PC-3 (cell line): ENCODE measurements at regions not wholly inside any gene's neighbourhood (a gene's known extent, or its start where the extent isn't known, plus 50 kb on each side); places are given as distances from the start of the nearest gene placed in this dataset.

Source experiments
- ATAC-seq: fragments of 200-7000 bp; cut with Tn5 transposase; 2 replicates; pipeline ENCODE4 v1.9.1; 2020; ENCODE audit warnings: mild to moderate bottlenecking, moderate library complexity
- BruUV-seq: library from RNA; stranded (reverse); fragments of 400-500 nt; replicated peaks from 2 replicates; lab custom pipeline; 2021; lab: Mats Ljungman, UMichigan
- CTCF ChIA-PET: fragments of 300-600 bp; sonication (Branson Sonifier 250); formaldehyde crosslinking; loops from one replicate; lab custom pipeline; 2022; ENCODE audit warnings: antibody characterized with exemption; lab: Charles Lee
- POLR2A ChIA-PET: fragments of 300-600 bp; sonication (Branson Sonifier 250); formaldehyde crosslinking; loops from one replicate; lab custom pipeline; 2022; ENCODE audit warnings: antibody characterized with exemption; ENCODE audit not compliant: unreplicated experiment; lab: Charles Lee
- DNase-seq: peaks from one replicate; pipeline ENCODE4 v3.0.0-alpha.2; 2015
- H2AFZ ChIP-seq: fragments of 300-600 bp; sonication (generic); 2 replicates; pipeline ENCODE4 v1.6.0; 2016; ENCODE audit warnings: antibody characterized with exemption, low read length
- H3F3A ChIP-seq: fragments of 300-600 bp; sonication (generic); one replicate; pipeline ENCODE4 v1.6.0; 2017; ENCODE audit warnings: antibody characterized with exemption, low read length, control low read depth, mild to moderate bottlenecking; ENCODE audit not compliant: unreplicated experiment
- H3K27ac ChIP-seq: fragments of 300-600 bp; sonication (generic); 2 replicates; pipeline ENCODE4 v1.5.1; 2016; ENCODE audit warnings: mild to moderate bottlenecking, low read length
- H3K27me3 ChIP-seq: fragments of 300-600 bp; sonication (generic); 2 replicates; pipeline ENCODE4 v1.6.1; 2016; ENCODE audit warnings: low read length, mixed read lengths
- H3K36me3 ChIP-seq: fragments of 300-600 bp; sonication (generic); 2 replicates; pipeline ENCODE4 v1.6.1; 2016; ENCODE audit warnings: low read depth, mixed run types, low read length, mixed read lengths
- H3K4me1 ChIP-seq: fragments of 300-600 bp; sonication (generic); 2 replicates; pipeline ENCODE4 v1.5.1; 2016; ENCODE audit warnings: low read length; ENCODE audit not compliant: insufficient read depth
- H3K4me2 ChIP-seq: fragments of 300-600 bp; sonication (generic); 2 replicates; pipeline ENCODE4 v1.6.0; 2016; ENCODE audit warnings: low read length
- H3K4me3 ChIP-seq: fragments of 300-600 bp; sonication (generic); 2 replicates; pipeline ENCODE4 v1.5.1; 2016; ENCODE audit warnings: mild to moderate bottlenecking, low read length, mixed read lengths
- H3K79me2 ChIP-seq: fragments of 300-600 bp; sonication (generic); 2 replicates; pipeline ENCODE4 v1.6.1; 2017; ENCODE audit warnings: low read length, mixed read lengths
- H3K9ac ChIP-seq: fragments of 300-600 bp; sonication (generic); 2 replicates; pipeline ENCODE4 v1.6.0; 2016; ENCODE audit warnings: mild to moderate bottlenecking, low read length
- H3K9me2 ChIP-seq: fragments of 300-600 bp; sonication (generic); replicated peaks from 2 replicates; pipeline ENCODE4 v1.6.1; 2016; ENCODE audit warnings: mixed run types, low read length, mixed read lengths
- H3K9me3 ChIP-seq: fragments of 300-600 bp; sonication (generic); 2 replicates; pipeline ENCODE4 v1.6.1; 2016; ENCODE audit warnings: low read length, mixed read lengths
- H4K20me1 ChIP-seq: fragments of 300-600 bp; sonication (generic); 2 replicates; pipeline ENCODE4 v1.6.1; 2016; ENCODE audit warnings: low read length, mixed read lengths
- EZH2 ChIP-seq: fragments of 300-600 bp; sonication (generic); IDR thresholded peaks from one replicate; pipeline ENCODE4 v1.6.1; 2017; ENCODE audit warnings: antibody characterized with exemption, mild to moderate bottlenecking, low read length; ENCODE audit not compliant: unreplicated experiment
- EZH2phosphoT487 ChIP-seq: fragments of 300-600 bp; sonication (generic); IDR thresholded peaks from 2 replicates; pipeline ENCODE4 v1.6.1; 2018; ENCODE audit warnings: mild to moderate bottlenecking, antibody characterized with exemption, low read length, borderline replicate concordance
- intact Hi-C: fragments of 100-400 bp; cut with micrococcal nuclease; formaldehyde crosslinking; loops from 2 replicates; pipeline ENCODE4 v1.9.0; 2023
- TF ChIP-seq, protein P1 (sequence below): fragments of 300-600 bp; sonication (generic); conservative IDR thresholded peaks from 2 replicates; pipeline ENCODE4 v1.5.1; 2017; ENCODE audit warnings: antibody characterized with exemption, low read depth, mild to moderate bottlenecking, low read length

GRCh38 chr1:195971589-195971988, 636.7 kb downstream of the KCNT2 start:
- Histone ChIP-seq H4K20me1 (no peaks in the 10 kb centered on the region), H2AFZ (no peak overlapping the region), H3K4me3 (no peak overlapping the region), H3K4me2 (no peak overlapping the region), H3K27me3 (no peaks in the 10 kb centered on the region), H3F3A (no peaks in the 10 kb centered on the region), H3K9ac (no peak overlapping the region), H3K36me3 (no peaks in the 10 kb centered on the region), H3K9me2 (no peaks in the 10 kb centered on the region), H3K27ac (no peak overlapping the region), H3K79me2 (no peaks in the 10 kb centered on the region), H3K9me3 (no peaks in the 10 kb centered on the region), H3K4me1 (no peaks in the 10 kb centered on the region)
- ChIA-PET CTCF (no interaction called here), POLR2A (no interaction called here)
- intact Hi-C loops: no loop called here
- DNase-seq: no peak
- no TSS peak for BruUV-seq
- TF ChIP-seq, protein P1, sequence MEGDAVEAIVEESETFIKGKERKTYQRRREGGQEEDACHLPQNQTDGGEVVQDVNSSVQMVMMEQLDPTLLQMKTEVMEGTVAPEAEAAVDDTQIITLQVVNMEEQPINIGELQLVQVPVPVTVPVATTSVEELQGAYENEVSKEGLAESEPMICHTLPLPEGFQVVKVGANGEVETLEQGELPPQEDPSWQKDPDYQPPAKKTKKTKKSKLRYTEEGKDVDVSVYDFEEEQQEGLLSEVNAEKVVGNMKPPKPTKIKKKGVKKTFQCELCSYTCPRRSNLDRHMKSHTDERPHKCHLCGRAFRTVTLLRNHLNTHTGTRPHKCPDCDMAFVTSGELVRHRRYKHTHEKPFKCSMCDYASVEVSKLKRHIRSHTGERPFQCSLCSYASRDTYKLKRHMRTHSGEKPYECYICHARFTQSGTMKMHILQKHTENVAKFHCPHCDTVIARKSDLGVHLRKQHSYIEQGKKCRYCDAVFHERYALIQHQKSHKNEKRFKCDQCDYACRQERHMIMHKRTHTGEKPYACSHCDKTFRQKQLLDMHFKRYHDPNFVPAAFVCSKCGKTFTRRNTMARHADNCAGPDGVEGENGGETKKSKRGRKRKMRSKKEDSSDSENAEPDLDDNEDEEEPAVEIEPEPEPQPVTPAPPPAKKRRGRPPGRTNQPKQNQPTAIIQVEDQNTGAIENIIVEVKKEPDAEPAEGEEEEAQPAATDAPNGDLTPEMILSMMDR: no peak
- TF ChIP-seq EZH2: no peak
- TF ChIP-seq EZH2phosphoT487: no peak
- ATAC-seq: no peak

- DNase-seq (no peak), ATAC-seq (no peak)
- intact Hi-C loops: no loop called here
- Histone ChIP-seq H3K27me3 (no peaks in the 10 kb centered on the region), H3K9me3 (no peaks in the 10 kb centered on the region), H2AFZ (no peak overlapping the region), H3K4me2 (no peak overlapping the region), H3K27ac (no peak overlapping the region), H3K9ac (no peak overlapping the region), H3K36me3 (no peaks in the 10 kb centered on the region), H3K4me1 (no peaks in the 10 kb centered on the region), H3K79me2 (no peaks in the 10 kb centered on the region), H3K4me3 (no peak overlapping the region), H3K9me2 (no peaks in the 10 kb centered on the region), H3F3A (no peaks in the 10 kb centered on the region), H4K20me1 (no peaks in the 10 kb centered on the region)
- CTCF ChIA-PET: no interaction called here
- BruUV-seq: no TSS peak
- POLR2A ChIA-PET: no interaction called here
- TF ChIP-seq EZH2 (no peak), EZH2phosphoT487 (no peak)
- TF ChIP-seq, protein P1: no peak
These were observed 638.0 kb downstream of the KCNT2 start for GRCh38 chr1:195970209-195970608.

DNA sequence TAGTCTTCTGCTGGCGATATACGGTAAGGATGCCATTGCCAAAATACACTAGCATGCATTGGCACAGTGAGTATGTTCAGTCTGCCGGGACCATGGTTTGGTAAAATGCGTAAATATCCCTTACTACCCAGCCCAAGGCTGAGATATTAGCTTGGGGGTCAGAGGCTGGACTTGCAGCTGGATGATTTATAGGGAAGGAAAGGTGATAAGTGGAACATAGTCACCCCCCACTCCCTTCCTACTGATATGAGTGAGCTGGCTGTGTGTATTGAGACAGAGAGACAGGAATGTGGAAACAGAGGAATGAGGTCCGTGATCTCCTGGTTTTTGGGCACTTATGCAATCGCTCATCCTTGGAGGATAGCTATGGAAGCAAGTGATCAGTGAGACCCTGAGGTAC, 642.8 kb downstream of the KCNT2 start:
- TF ChIP-seq, protein P1: no peak
- TF ChIP-seq EZH2phosphoT487: no peak
- TF ChIP-seq EZH2: no peak
- Histone ChIP-seq H2AFZ (no peak overlapping the region), H3K27me3 (no peaks in the 10 kb centered on the region), H4K20me1 (no peaks in the 10 kb centered on the region), H3K36me3 (no peaks in the 10 kb centered on the region), H3K9me2 (no peaks in the 10 kb centered on the region), H3K4me2 (no peak overlapping the region), H3K79me2 (no peaks in the 10 kb centered on the region), H3K4me1 (no peaks in the 10 kb centered on the region), H3K4me3 (no peak overlapping the region), H3K9ac (no peak overlapping the region), H3F3A (no peaks in the 10 kb centered on the region), H3K9me3 (no peaks in the 10 kb centered on the region), H3K27ac (no peak overlapping the region)
- ChIA-PET POLR2A (no interaction called here), CTCF (no interaction called here)
- intact Hi-C loops: no loop called here
- no peak for DNase-seq
- no TSS peak for BruUV-seq
- no peak for ATAC-seq
